ENCODE measurements at regions not wholly inside any gene's neighbourhood (a gene's known extent, or its start where the extent isn't known, plus 50 kb on each side); places are given as distances from the start of the nearest gene placed in this dataset.

DNA sequence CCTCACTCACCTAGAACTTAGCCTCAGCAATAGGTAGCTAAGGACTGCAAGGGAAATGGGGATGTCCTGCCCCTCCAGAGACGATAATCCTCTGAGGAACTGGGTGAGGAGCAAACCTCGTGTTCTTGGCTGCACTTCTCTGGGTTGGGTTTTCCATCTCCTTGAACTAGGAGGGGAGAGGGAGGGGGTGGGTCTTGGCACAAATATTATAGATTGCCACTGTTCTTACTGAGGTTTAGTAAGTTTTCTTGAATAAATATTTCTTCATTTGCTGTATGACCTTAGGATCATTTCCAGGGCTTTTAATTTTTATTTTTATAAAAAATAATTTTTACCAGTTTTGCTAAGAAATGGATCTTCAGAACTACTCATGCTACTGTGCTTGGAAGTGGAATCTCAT lies 406.7 kb upstream of the FZD8 start:
- Histone ChIP-seq H3K9ac (ENCODE audit: low read depth in 1 of 2, low read length in 2 of 2) (no peak overlapping the region), H3K27me3 (ENCODE audit: control insufficient read depth in 2 of 2, insufficient read depth in 2 of 2, low read length in 2 of 2) (no peaks in the 10 kb centered on the region), H3K27ac (ENCODE audit: low read depth in 2 of 2, low read length in 2 of 2) (no peak overlapping the region), H3K4me1 (ENCODE audit: control insufficient read depth in 2 of 2, insufficient read depth in 2 of 2, low read length in 2 of 2) (no peaks in the 10 kb centered on the region), H3K9me3 (ENCODE audit: control insufficient read depth in 2 of 2, low read length in 2 of 2) (no peaks in the 10 kb centered on the region), H3K4me3 (ENCODE audit: low read length in 2 of 2) (no peak overlapping the region), H3K36me3 (ENCODE audit: control insufficient read depth in 2 of 2, insufficient read depth in 2 of 2, low read length in 2 of 2) (no peaks in the 10 kb centered on the region)

DNA sequence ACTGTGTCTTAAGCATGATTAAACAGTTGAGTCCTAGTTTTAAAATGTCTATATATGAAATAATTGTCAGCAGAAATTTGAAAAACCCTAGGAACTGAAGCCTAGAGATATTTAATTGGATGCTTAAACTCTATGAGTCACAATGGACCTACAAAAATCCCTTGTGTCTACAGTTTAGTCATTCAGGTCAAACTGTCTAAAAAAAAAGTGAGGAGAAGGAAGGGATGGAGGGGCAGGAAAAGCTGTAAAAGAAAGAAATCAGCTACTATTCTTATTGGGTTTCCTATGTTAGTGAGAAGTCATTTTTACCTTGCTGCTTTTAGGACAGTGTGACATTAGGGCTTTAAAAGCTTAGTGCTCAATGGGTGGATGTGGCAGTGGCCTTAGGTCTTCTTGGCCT lies 406.1 kb upstream of the FZD8 start:
- Histone ChIP-seq H3K36me3 (ENCODE audit: control insufficient read depth in 2 of 2, insufficient read depth in 2 of 2, low read length in 2 of 2) (no peaks in the 10 kb centered on the region), H3K4me3 (ENCODE audit: low read length in 2 of 2) (no peak overlapping the region), H3K27ac (ENCODE audit: low read depth in 2 of 2, low read length in 2 of 2) (no peak overlapping the region), H3K9ac (ENCODE audit: low read depth in 1 of 2, low read length in 2 of 2) (no peak overlapping the region), H3K27me3 (ENCODE audit: control insufficient read depth in 2 of 2, insufficient read depth in 2 of 2, low read length in 2 of 2) (no peaks in the 10 kb centered on the region), H3K4me1 (ENCODE audit: control insufficient read depth in 2 of 2, insufficient read depth in 2 of 2, low read length in 2 of 2) (no peaks in the 10 kb centered on the region), H3K9me3 (ENCODE audit: control insufficient read depth in 2 of 2, low read length in 2 of 2) (no peaks in the 10 kb centered on the region)

DNA sequence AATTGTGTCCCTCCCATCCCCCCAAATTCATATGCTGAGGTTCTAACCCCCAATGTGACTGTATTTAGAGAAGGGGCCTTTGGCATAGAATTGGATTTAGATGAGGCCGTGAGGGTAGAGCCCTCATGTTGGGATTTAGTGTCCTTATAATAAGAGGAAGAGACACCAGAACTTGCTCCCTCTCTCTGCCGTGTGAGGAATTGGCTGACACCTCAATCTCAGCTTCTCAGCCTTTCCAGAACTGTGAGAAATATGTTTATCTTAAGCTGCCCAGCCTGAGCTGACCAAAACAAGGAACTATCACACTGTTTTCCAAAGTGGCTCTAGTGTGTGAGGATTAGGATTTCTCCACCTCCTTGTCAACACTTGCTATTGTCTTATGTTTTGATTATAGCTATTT lies 400.0 kb upstream of the FZD8 start:
- Histone ChIP-seq H3K9ac (ENCODE audit: low read depth in 1 of 2, low read length in 2 of 2) (no peak overlapping the region), H3K4me1 (ENCODE audit: control insufficient read depth in 2 of 2, insufficient read depth in 2 of 2, low read length in 2 of 2) (no peaks in the 10 kb centered on the region), H3K36me3 (ENCODE audit: control insufficient read depth in 2 of 2, insufficient read depth in 2 of 2, low read length in 2 of 2) (no peaks in the 10 kb centered on the region), H3K9me3 (ENCODE audit: control insufficient read depth in 2 of 2, low read length in 2 of 2) (no peaks in the 10 kb centered on the region), H3K4me3 (ENCODE audit: low read length in 2 of 2) (no peak overlapping the region), H3K27me3 (ENCODE audit: control insufficient read depth in 2 of 2, insufficient read depth in 2 of 2, low read length in 2 of 2) (no peaks in the 10 kb centered on the region), H3K27ac (ENCODE audit: low read depth in 2 of 2, low read length in 2 of 2) (no peak overlapping the region)

DNA sequence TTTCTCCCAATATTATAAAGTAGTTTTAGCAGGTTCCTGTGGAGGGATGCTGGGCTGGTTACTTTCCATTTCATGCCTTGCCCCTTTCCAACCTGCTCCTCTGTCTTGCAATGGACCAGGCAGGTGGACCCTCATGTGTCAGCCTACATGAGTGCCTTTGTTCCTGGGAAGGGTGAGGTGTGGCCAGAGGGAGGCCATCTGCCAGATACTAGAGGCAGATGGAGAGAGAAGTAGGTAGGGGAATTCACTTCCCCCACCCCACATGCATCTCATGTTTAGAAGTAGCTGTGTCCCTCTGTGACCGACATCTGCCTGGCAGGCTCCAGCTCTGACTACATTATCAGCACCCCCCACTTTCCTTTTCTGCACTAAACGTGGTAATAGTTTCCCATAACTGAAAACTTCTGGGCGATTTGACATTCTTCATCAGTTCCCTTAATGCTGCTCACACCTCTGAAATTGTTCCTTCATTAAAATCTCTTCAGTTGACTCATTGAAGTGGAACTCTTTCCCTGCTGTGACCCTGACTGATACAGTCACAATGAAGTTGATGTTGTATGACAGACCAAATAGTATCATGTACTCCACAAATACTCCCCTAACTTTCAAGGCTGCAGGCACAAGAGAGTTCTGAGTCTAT lies 396.3 kb upstream of the FZD8 start:
- Histone ChIP-seq H3K4me3 (ENCODE audit: low read length in 2 of 2) (no peak overlapping the region), H3K9ac (ENCODE audit: low read depth in 1 of 2, low read length in 2 of 2) (no peak overlapping the region), H3K9me3 (ENCODE audit: control insufficient read depth in 2 of 2, low read length in 2 of 2) (no peaks in the 10 kb centered on the region), H3K4me1 (ENCODE audit: control insufficient read depth in 2 of 2, insufficient read depth in 2 of 2, low read length in 2 of 2) (no peaks in the 10 kb centered on the region), H3K36me3 (ENCODE audit: control insufficient read depth in 2 of 2, insufficient read depth in 2 of 2, low read length in 2 of 2) (no peaks in the 10 kb centered on the region), H3K27me3 (ENCODE audit: control insufficient read depth in 2 of 2, insufficient read depth in 2 of 2, low read length in 2 of 2) (no peaks in the 10 kb centered on the region), H3K27ac (ENCODE audit: low read depth in 2 of 2, low read length in 2 of 2) (no peak overlapping the region)

DNA sequence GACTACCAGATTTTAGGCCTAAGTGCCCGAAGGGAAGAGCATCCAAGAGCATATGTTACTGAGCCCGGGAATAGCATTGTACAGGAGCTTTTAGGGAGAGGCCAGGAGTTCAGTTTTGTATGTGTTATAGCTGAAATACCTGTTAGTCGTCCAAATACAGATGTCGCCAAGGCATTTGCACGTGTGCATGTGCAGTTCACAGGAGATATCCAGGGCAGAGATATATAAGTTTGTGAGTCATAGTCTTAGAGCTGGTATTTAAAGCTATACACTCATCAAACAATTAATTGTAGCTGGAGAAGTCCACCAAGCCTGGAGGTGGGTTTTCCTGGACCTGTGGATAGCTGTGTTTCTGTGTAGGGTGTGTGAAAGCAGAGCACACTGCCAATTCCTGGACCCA lies 394.0 kb upstream of the FZD8 start:
- no peak overlapping the region for H3K4me3 ChIP-seq (ENCODE audit: low read length in 2 of 2)
- H3K27ac ChIP-seq (ENCODE audit: low read depth in 2 of 2, low read length in 2 of 2), result no peak overlapping the region
- H3K4me1 ChIP-seq (ENCODE audit: control insufficient read depth in 2 of 2, insufficient read depth in 2 of 2, low read length in 2 of 2), result no peaks in the 10 kb centered on the region

DNA sequence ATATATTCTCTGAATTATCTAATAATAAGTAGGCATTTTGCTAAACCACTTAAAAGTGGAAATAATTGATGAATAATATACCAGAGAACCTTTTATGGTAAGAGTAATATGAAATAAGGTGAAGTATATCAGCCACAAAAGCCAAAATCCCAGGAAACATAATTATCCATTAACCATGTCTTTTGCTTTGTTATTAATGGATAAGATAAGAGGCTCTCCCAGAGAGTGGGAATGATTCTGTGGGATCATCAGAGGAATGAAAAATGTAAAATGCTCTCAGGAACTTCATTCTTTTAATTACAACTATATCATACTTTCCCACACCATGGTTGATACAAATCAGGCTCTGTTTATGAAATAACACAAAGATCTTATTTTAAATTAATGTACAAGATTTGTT lies 391.7 kb upstream of the FZD8 start:
- no peaks in the 10 kb centered on the region for H3K9me3 ChIP-seq (ENCODE audit: control insufficient read depth in 2 of 2, low read length in 2 of 2)
- no peak overlapping the region for H3K9ac ChIP-seq (ENCODE audit: low read depth in 1 of 2, low read length in 2 of 2)
- no peak overlapping the region for H3K27ac ChIP-seq (ENCODE audit: low read depth in 2 of 2, low read length in 2 of 2)
- H3K4me3 ChIP-seq (ENCODE audit: low read length in 2 of 2), result no peak overlapping the region
- no peaks in the 10 kb centered on the region for H3K4me1 ChIP-seq (ENCODE audit: control insufficient read depth in 2 of 2, insufficient read depth in 2 of 2, low read length in 2 of 2)
- no peaks in the 10 kb centered on the region for H3K36me3 ChIP-seq (ENCODE audit: control insufficient read depth in 2 of 2, insufficient read depth in 2 of 2, low read length in 2 of 2)
- no peaks in the 10 kb centered on the region for H3K27me3 ChIP-seq (ENCODE audit: control insufficient read depth in 2 of 2, insufficient read depth in 2 of 2, low read length in 2 of 2)

More for the DNA sequence above, 394.0 kb upstream of the FZD8 start:
- H3K9me3 ChIP-seq (ENCODE audit: control insufficient read depth in 2 of 2, low read length in 2 of 2), result no peaks in the 10 kb centered on the region
- no peaks in the 10 kb centered on the region for H3K27me3 ChIP-seq (ENCODE audit: control insufficient read depth in 2 of 2, insufficient read depth in 2 of 2, low read length in 2 of 2)
- H3K36me3 ChIP-seq (ENCODE audit: control insufficient read depth in 2 of 2, insufficient read depth in 2 of 2, low read length in 2 of 2), result no peaks in the 10 kb centered on the region
- no peak overlapping the region for H3K9ac ChIP-seq (ENCODE audit: low read depth in 1 of 2, low read length in 2 of 2)

DNA sequence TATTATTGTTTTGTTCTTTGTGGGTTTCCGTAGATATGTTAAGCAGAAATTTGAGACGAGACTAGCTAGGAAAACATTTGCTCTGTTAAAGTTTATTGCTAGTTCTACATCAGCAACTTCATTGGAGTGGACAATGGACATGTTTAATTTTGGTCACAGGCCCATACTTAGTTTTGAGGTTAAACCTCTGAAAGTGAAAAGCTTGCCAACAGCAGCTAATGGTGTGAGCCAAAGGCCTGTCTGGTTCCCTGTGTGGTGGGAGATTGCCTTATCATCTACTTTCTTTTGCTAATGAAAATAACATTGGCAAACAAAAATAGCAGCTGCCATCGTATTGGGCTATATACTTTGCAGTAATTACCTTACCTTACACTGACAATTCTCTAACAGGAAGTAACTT lies 388.4 kb upstream of the FZD8 start:
- Histone ChIP-seq H3K4me3 (ENCODE audit: low read length in 2 of 2) (no peak overlapping the region), H3K36me3 (ENCODE audit: control insufficient read depth in 2 of 2, insufficient read depth in 2 of 2, low read length in 2 of 2) (no peaks in the 10 kb centered on the region), H3K9me3 (ENCODE audit: control insufficient read depth in 2 of 2, low read length in 2 of 2) (no peaks in the 10 kb centered on the region), H3K9ac (ENCODE audit: low read depth in 1 of 2, low read length in 2 of 2) (no peak overlapping the region), H3K27me3 (ENCODE audit: control insufficient read depth in 2 of 2, insufficient read depth in 2 of 2, low read length in 2 of 2) (no peaks in the 10 kb centered on the region), H3K4me1 (ENCODE audit: control insufficient read depth in 2 of 2, insufficient read depth in 2 of 2, low read length in 2 of 2) (no peaks in the 10 kb centered on the region), H3K27ac (ENCODE audit: low read depth in 2 of 2, low read length in 2 of 2) (no peak overlapping the region)

DNA sequence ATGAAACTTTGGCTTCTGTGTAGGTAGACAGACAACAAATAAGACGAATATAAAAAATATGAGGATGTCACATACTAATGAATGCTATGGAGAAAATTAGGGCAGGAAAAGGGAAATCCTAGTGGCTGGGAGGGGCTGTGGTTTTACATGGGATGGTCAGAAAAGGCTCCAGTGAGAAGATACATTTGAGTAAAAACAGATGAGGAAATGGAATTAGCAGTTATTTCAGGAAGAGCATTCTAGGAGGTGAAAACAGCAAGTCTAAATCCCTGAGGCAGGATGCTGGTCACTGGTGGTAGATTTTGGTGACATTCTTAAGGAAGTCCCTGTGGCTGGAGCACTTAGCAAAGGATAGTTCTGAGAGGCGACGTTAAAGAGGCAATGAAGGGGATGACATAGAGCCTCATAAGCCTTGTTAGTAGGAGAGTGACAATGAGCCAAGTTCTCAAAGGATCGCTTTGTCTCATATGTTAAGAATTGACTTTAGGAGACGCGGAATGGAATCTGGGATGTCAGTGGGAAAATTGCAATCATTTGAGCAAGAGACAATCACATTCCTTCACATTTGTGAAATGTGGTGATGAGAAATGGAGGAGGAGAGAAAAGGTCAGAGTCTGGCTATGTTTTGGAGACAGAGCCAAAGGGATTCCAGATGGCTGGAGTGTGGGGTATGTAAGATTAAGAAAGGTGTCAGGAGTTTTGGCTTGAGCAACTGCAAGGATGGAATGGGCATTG lies 384.7 kb upstream of the FZD8 start:
- Histone ChIP-seq H3K9me3 (ENCODE audit: control insufficient read depth in 2 of 2, low read length in 2 of 2) (no peaks in the 10 kb centered on the region), H3K4me3 (ENCODE audit: low read length in 2 of 2) (no peak overlapping the region), H3K9ac (ENCODE audit: low read depth in 1 of 2, low read length in 2 of 2) (no peak overlapping the region), H3K4me1 (ENCODE audit: control insufficient read depth in 2 of 2, insufficient read depth in 2 of 2, low read length in 2 of 2) (no peaks in the 10 kb centered on the region), H3K27me3 (ENCODE audit: control insufficient read depth in 2 of 2, insufficient read depth in 2 of 2, low read length in 2 of 2) (no peaks in the 10 kb centered on the region), H3K36me3 (ENCODE audit: control insufficient read depth in 2 of 2, insufficient read depth in 2 of 2, low read length in 2 of 2) (no peaks in the 10 kb centered on the region), H3K27ac (ENCODE audit: low read depth in 2 of 2, low read length in 2 of 2) (no peak overlapping the region)

DNA sequence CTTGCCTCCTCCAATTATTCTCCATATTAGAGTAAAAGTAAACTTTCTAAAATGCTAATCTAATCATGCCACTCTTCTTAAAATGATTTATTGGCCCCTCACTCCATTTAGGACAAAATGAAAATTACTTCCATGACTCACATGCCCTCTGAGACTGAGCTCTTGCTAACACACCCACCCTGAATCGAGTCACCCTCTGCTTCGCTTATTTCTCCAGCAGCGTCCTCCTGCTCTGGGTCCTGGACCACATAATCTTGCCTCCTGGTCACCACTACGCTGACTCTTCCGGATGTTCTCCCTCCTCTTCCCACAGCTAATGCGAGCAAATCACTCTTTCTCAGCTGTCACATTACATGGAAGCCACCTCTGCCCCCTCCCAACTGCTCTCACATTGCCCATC lies 384.0 kb upstream of the FZD8 start:
- Histone ChIP-seq H3K9me3 (ENCODE audit: control insufficient read depth in 2 of 2, low read length in 2 of 2) (no peaks in the 10 kb centered on the region), H3K4me1 (ENCODE audit: control insufficient read depth in 2 of 2, insufficient read depth in 2 of 2, low read length in 2 of 2) (no peaks in the 10 kb centered on the region), H3K27ac (ENCODE audit: low read depth in 2 of 2, low read length in 2 of 2) (no peak overlapping the region), H3K27me3 (ENCODE audit: control insufficient read depth in 2 of 2, insufficient read depth in 2 of 2, low read length in 2 of 2) (no peaks in the 10 kb centered on the region), H3K36me3 (ENCODE audit: control insufficient read depth in 2 of 2, insufficient read depth in 2 of 2, low read length in 2 of 2) (no peaks in the 10 kb centered on the region), H3K9ac (ENCODE audit: low read depth in 1 of 2, low read length in 2 of 2) (no peak overlapping the region), H3K4me3 (ENCODE audit: low read length in 2 of 2) (no peak overlapping the region)

DNA sequence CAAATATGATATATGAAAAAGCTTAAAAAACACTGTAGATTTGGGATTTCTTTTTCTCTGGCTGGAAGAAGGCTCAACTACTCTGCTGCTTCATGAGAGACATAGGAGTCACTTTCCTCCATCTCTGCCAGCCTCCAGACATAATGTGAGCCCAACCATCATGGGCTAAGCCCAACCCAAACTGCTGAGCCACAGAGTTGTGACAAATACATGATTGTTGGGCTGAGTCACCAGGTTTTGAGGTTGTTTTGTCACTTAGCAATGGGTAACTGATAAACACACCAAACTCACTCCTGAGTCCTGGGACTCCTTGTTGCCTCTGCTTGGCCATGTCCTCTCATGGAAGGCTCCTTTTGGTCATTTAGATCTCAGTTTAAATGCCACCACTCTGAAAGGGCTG lies 381.8 kb upstream of the FZD8 start:
- no peaks in the 10 kb centered on the region for H3K9me3 ChIP-seq (ENCODE audit: control insufficient read depth in 2 of 2, low read length in 2 of 2)
- no peak overlapping the region for H3K9ac ChIP-seq (ENCODE audit: low read depth in 1 of 2, low read length in 2 of 2)
- H3K36me3 ChIP-seq (ENCODE audit: control insufficient read depth in 2 of 2, insufficient read depth in 2 of 2, low read length in 2 of 2), result no peaks in the 10 kb centered on the region
- H3K27me3 ChIP-seq (ENCODE audit: control insufficient read depth in 2 of 2, insufficient read depth in 2 of 2, low read length in 2 of 2), result no peaks in the 10 kb centered on the region
- H3K4me3 ChIP-seq (ENCODE audit: low read length in 2 of 2), result no peak overlapping the region
- no peak overlapping the region for H3K27ac ChIP-seq (ENCODE audit: low read depth in 2 of 2, low read length in 2 of 2)
- no peaks in the 10 kb centered on the region for H3K4me1 ChIP-seq (ENCODE audit: control insufficient read depth in 2 of 2, insufficient read depth in 2 of 2, low read length in 2 of 2)
